ENCODE measurements at regions not wholly inside any gene's neighbourhood (a gene's known extent, or its start where the extent isn't known, plus 50 kb on each side); places are given as distances from the start of the nearest gene placed in this dataset.
A peak's percentile ranks its signal among the peaks of the same experiment; 100 is the strongest.

GRCh38 chr17:72448019-72448418, 327.2 kb downstream of the SOX9 start:
- Histone ChIP-seq H3K27me3 (ENCODE audit: control insufficient read depth in 1 of 2, insufficient read depth in 2 of 2, low read length in 2 of 2) (no peaks in the 10 kb centered on the region), H3K4me1 (ENCODE audit: control insufficient read depth in 1 of 2, insufficient read depth in 2 of 2, low read length in 2 of 2) (peaks cover 33 to 36% of the 10 kb centered on the region in 2 donors), H3K36me3 (ENCODE audit: control insufficient read depth in 1 of 2, insufficient read depth in 2 of 2, low read length in 2 of 2) (no peaks in the 10 kb centered on the region), H3K4me3 (ENCODE audit: low read depth in 1 of 2, low read length in 2 of 2) (no peak overlapping the region), H3K9me3 (ENCODE audit: control insufficient read depth in 1 of 2, low read length in 2 of 2) (no peaks in the 10 kb centered on the region), H3K27ac (ENCODE audit: low read depth, low read length) (no peak overlapping the region), H3K9ac (ENCODE audit: low read depth in 1 of 2, low read length in 2 of 2) (no peak overlapping the region)

GRCh38 chr17:72452286-72453173, 331.7 kb downstream of the SOX9 start:
- Histone ChIP-seq H3K36me3 (ENCODE audit: control insufficient read depth in 1 of 2, insufficient read depth in 2 of 2, low read length in 2 of 2) (no peaks in the 10 kb centered on the region), H3K9ac (ENCODE audit: low read depth in 1 of 2, low read length in 2 of 2) (no peak overlapping the region), H3K9me3 (ENCODE audit: control insufficient read depth in 1 of 2, low read length in 2 of 2) (no peaks in the 10 kb centered on the region), H3K4me1 (ENCODE audit: control insufficient read depth in 1 of 2, insufficient read depth in 2 of 2, low read length in 2 of 2) (peaks cover 13 to 25% of the 10 kb centered on the region in 2 donors), H3K4me3 (ENCODE audit: low read depth in 1 of 2, low read length in 2 of 2) (no peak overlapping the region), H3K27ac (ENCODE audit: low read depth, low read length) (no peak overlapping the region), H3K27me3 (ENCODE audit: control insufficient read depth in 1 of 2, insufficient read depth in 2 of 2, low read length in 2 of 2) (no peaks in the 10 kb centered on the region)

GRCh38 chr17:72454342-72454741, 333.5 kb downstream of the SOX9 start:
- no peak overlapping the region for H3K27ac ChIP-seq (ENCODE audit: low read depth, low read length)
- H3K4me1 ChIP-seq (ENCODE audit: control insufficient read depth in 1 of 2, insufficient read depth in 2 of 2, low read length in 2 of 2) = peaks cover 28 to 30% of the 10 kb centered on the region in 2 donors
- H3K36me3 ChIP-seq (ENCODE audit: control insufficient read depth in 1 of 2, insufficient read depth in 2 of 2, low read length in 2 of 2) = no peaks in the 10 kb centered on the region

GRCh38 chr17:72455562-72455961, 334.7 kb downstream of the SOX9 start:
- Histone ChIP-seq H3K9ac (ENCODE audit: low read depth in 1 of 2, low read length in 2 of 2) (peak overlapping the region; percentile 32 to 57), H3K9me3 (ENCODE audit: control insufficient read depth in 1 of 2, low read length in 2 of 2) (no peaks in the 10 kb centered on the region), H3K27ac (ENCODE audit: low read depth, low read length) (peak overlapping the region; percentile 39), H3K4me3 (ENCODE audit: low read depth in 1 of 2, low read length in 2 of 2) (no peak overlapping the region), H3K4me1 (ENCODE audit: control insufficient read depth in 1 of 2, insufficient read depth in 2 of 2, low read length in 2 of 2) (peaks cover 31 to 33% of the 10 kb centered on the region in 2 donors), H3K27me3 (ENCODE audit: control insufficient read depth in 1 of 2, insufficient read depth in 2 of 2, low read length in 2 of 2) (no peaks in the 10 kb centered on the region), H3K36me3 (ENCODE audit: control insufficient read depth in 1 of 2, insufficient read depth in 2 of 2, low read length in 2 of 2) (no peaks in the 10 kb centered on the region)

More at GRCh38 chr17:72454342-72454741, 333.5 kb downstream of the SOX9 start:
- H3K9ac ChIP-seq (ENCODE audit: low read depth in 1 of 2, low read length in 2 of 2) = no peak overlapping the region
- H3K4me3 ChIP-seq (ENCODE audit: low read depth in 1 of 2, low read length in 2 of 2) = no peak overlapping the region
- no peaks in the 10 kb centered on the region for H3K9me3 ChIP-seq (ENCODE audit: control insufficient read depth in 1 of 2, low read length in 2 of 2)
- H3K27me3 ChIP-seq (ENCODE audit: control insufficient read depth in 1 of 2, insufficient read depth in 2 of 2, low read length in 2 of 2) = no peaks in the 10 kb centered on the region

GRCh38 chr17:72456075-72456474, 335.3 kb downstream of the SOX9 start:
- peak overlapping the region; percentile 32 to 57 for H3K9ac ChIP-seq (ENCODE audit: low read depth in 1 of 2, low read length in 2 of 2)

GRCh38 chr17:72457712-72458111, 336.9 kb downstream of the SOX9 start:
- Histone ChIP-seq H3K27me3 (ENCODE audit: control insufficient read depth in 1 of 2, insufficient read depth in 2 of 2, low read length in 2 of 2) (no peaks in the 10 kb centered on the region), H3K27ac (ENCODE audit: low read depth, low read length) (no peak overlapping the region), H3K4me1 (ENCODE audit: control insufficient read depth in 1 of 2, insufficient read depth in 2 of 2, low read length in 2 of 2) (peaks cover 25 to 30% of the 10 kb centered on the region in 2 donors), H3K9me3 (ENCODE audit: control insufficient read depth in 1 of 2, low read length in 2 of 2) (no peaks in the 10 kb centered on the region), H3K4me3 (ENCODE audit: low read depth in 1 of 2, low read length in 2 of 2) (no peak overlapping the region), H3K9ac (ENCODE audit: low read depth in 1 of 2, low read length in 2 of 2) (no peak overlapping the region), H3K36me3 (ENCODE audit: control insufficient read depth in 1 of 2, insufficient read depth in 2 of 2, low read length in 2 of 2) (no peaks in the 10 kb centered on the region)

More at GRCh38 chr17:72456075-72456474, 335.3 kb downstream of the SOX9 start:
- no peaks in the 10 kb centered on the region for H3K9me3 ChIP-seq (ENCODE audit: control insufficient read depth in 1 of 2, low read length in 2 of 2)
- no peaks in the 10 kb centered on the region for H3K36me3 ChIP-seq (ENCODE audit: control insufficient read depth in 1 of 2, insufficient read depth in 2 of 2, low read length in 2 of 2)
- H3K27me3 ChIP-seq (ENCODE audit: control insufficient read depth in 1 of 2, insufficient read depth in 2 of 2, low read length in 2 of 2) = no peaks in the 10 kb centered on the region
- peak overlapping the region; percentile 47 for H3K27ac ChIP-seq (ENCODE audit: low read depth, low read length)
- H3K4me1 ChIP-seq (ENCODE audit: control insufficient read depth in 1 of 2, insufficient read depth in 2 of 2, low read length in 2 of 2) = peaks cover 34 to 36% of the 10 kb centered on the region in 2 donors
- no peak overlapping the region for H3K4me3 ChIP-seq (ENCODE audit: low read depth in 1 of 2, low read length in 2 of 2)

- Histone ChIP-seq H3K9ac (ENCODE audit: low read depth in 1 of 2, low read length in 2 of 2) (no peak overlapping the region), H3K27me3 (ENCODE audit: control insufficient read depth in 1 of 2, insufficient read depth in 2 of 2, low read length in 2 of 2) (no peaks in the 10 kb centered on the region), H3K4me1 (ENCODE audit: control insufficient read depth in 1 of 2, insufficient read depth in 2 of 2, low read length in 2 of 2) (peaks cover 19 to 25% of the 10 kb centered on the region in 2 donors), H3K4me3 (ENCODE audit: low read depth in 1 of 2, low read length in 2 of 2) (no peak overlapping the region), H3K36me3 (ENCODE audit: control insufficient read depth in 1 of 2, insufficient read depth in 2 of 2, low read length in 2 of 2) (no peaks in the 10 kb centered on the region), H3K9me3 (ENCODE audit: control insufficient read depth in 1 of 2, low read length in 2 of 2) (no peaks in the 10 kb centered on the region), H3K27ac (ENCODE audit: low read depth, low read length) (no peak overlapping the region)
Measured at GRCh38 chr17:72458301-72458700, 337.5 kb downstream of the SOX9 start.

- no peak overlapping the region for H3K27ac ChIP-seq (ENCODE audit: low read depth, low read length)
Measured at GRCh38 chr17:72460711-72461110, 339.9 kb downstream of the SOX9 start.

GRCh38 chr17:72461757-72462156, 340.9 kb downstream of the SOX9 start:
- Histone ChIP-seq H3K9me3 (ENCODE audit: control insufficient read depth in 1 of 2, low read length in 2 of 2) (no peaks in the 10 kb centered on the region), H3K36me3 (ENCODE audit: control insufficient read depth in 1 of 2, insufficient read depth in 2 of 2, low read length in 2 of 2) (no peaks in the 10 kb centered on the region), H3K4me3 (ENCODE audit: low read depth in 1 of 2, low read length in 2 of 2) (no peak overlapping the region), H3K27me3 (ENCODE audit: control insufficient read depth in 1 of 2, insufficient read depth in 2 of 2, low read length in 2 of 2) (no peaks in the 10 kb centered on the region), H3K9ac (ENCODE audit: low read depth in 1 of 2, low read length in 2 of 2) (no peak overlapping the region), H3K27ac (ENCODE audit: low read depth, low read length) (no peak overlapping the region), H3K4me1 (ENCODE audit: control insufficient read depth in 1 of 2, insufficient read depth in 2 of 2, low read length in 2 of 2) (peaks cover 27 to 45% of the 10 kb centered on the region in 2 donors)

More at GRCh38 chr17:72460711-72461110, 339.9 kb downstream of the SOX9 start:
- H3K4me1 ChIP-seq (ENCODE audit: control insufficient read depth in 1 of 2, insufficient read depth in 2 of 2, low read length in 2 of 2) = peaks cover 26 to 34% of the 10 kb centered on the region in 2 donors
- H3K9me3 ChIP-seq (ENCODE audit: control insufficient read depth in 1 of 2, low read length in 2 of 2) = no peaks in the 10 kb centered on the region
- H3K27me3 ChIP-seq (ENCODE audit: control insufficient read depth in 1 of 2, insufficient read depth in 2 of 2, low read length in 2 of 2) = no peaks in the 10 kb centered on the region
- H3K36me3 ChIP-seq (ENCODE audit: control insufficient read depth in 1 of 2, insufficient read depth in 2 of 2, low read length in 2 of 2) = no peaks in the 10 kb centered on the region
- no peak overlapping the region for H3K9ac ChIP-seq (ENCODE audit: low read depth in 1 of 2, low read length in 2 of 2)
- H3K4me3 ChIP-seq (ENCODE audit: low read depth in 1 of 2, low read length in 2 of 2) = no peak overlapping the region

GRCh38 chr17:72462407-72462806, 341.6 kb downstream of the SOX9 start:
- Histone ChIP-seq H3K27ac (ENCODE audit: low read depth, low read length) (no peak overlapping the region), H3K27me3 (ENCODE audit: control insufficient read depth in 1 of 2, insufficient read depth in 2 of 2, low read length in 2 of 2) (no peaks in the 10 kb centered on the region), H3K4me1 (ENCODE audit: control insufficient read depth in 1 of 2, insufficient read depth in 2 of 2, low read length in 2 of 2) (peaks cover 30 to 51% of the 10 kb centered on the region in 2 donors), H3K9ac (ENCODE audit: low read depth in 1 of 2, low read length in 2 of 2) (no peak overlapping the region), H3K9me3 (ENCODE audit: control insufficient read depth in 1 of 2, low read length in 2 of 2) (no peaks in the 10 kb centered on the region), H3K36me3 (ENCODE audit: control insufficient read depth in 1 of 2, insufficient read depth in 2 of 2, low read length in 2 of 2) (no peaks in the 10 kb centered on the region), H3K4me3 (ENCODE audit: low read depth in 1 of 2, low read length in 2 of 2) (no peak overlapping the region)

All from duodenal mucosa (tissue), 2 donors.